B cell (primary cell): ENCODE measurements at regions not wholly inside any gene's neighbourhood (a gene's known extent, or its start where the extent isn't known, plus 50 kb on each side); places are given as distances from the start of the nearest gene placed in this dataset.

ENCODE experiments used
- ATAC-seq: fragments of 200-7000 bp; cut with Tn5 transposase; one replicate; pipeline ENCODE4 v1.10.0; 2021; ENCODE audit warnings: low read depth, mild to moderate bottlenecking, moderate number of reproducible peaks, moderate library complexity
- CTCF ChIA-PET: fragments of 350-600 bp; sonication (Branson Sonifier 250); formaldehyde crosslinking; loops from one replicate; lab custom pipeline; 2021; ENCODE audit warnings: antibody characterized with exemption, inconsistent platforms; lab: Charles Lee
- POLR2A ChIA-PET: fragments of 350-600 bp; sonication (Branson Sonifier 250); formaldehyde crosslinking; loops from one replicate; lab custom pipeline; 2021; ENCODE audit warnings: antibody characterized with exemption; lab: Charles Lee
- DNase-seq: peaks from one replicate; pipeline ENCODE4 v3.0.0; 2013
- H2AFZ ChIP-seq: 2 replicates; pipeline ENCODE4 v1.6.1; 2012; ENCODE audit warnings: mild to moderate bottlenecking, low read depth, low read length; ENCODE audit not compliant: insufficient read depth, poor library complexity, severe bottlenecking
- H3K27ac ChIP-seq, 2 donors: 1 replicate in 1 of 2; 2 replicates in 1 of 2; pipeline ENCODE4 v1.5.1; 2012 to 2013; ENCODE audit warnings: low read length in 2 of 2, mild to moderate bottlenecking in 2 of 2, moderate library complexity in 1 of 2
- H3K27me3 ChIP-seq, 4 experiments: fragments of 200-600 bp in 1 of 4; sonication (generic) in 1 of 4; replicated peaks in 1 of 4; 1 replicate in 2 of 4; 2 replicates in 2 of 4; pipeline versions ENCODE4 v1.6.1 to v1.7.0; 2013 to 2016; ENCODE audit warnings: low read length in 3 of 4, mild to moderate bottlenecking in 2 of 4, mixed read lengths in 1 of 4, moderate library complexity in 1 of 4; ENCODE audit not compliant: insufficient read depth in 4 of 4, control insufficient read depth in 3 of 4; ENCODE audit errors: control extremely low read depth in 1 of 4
- H3K36me3 ChIP-seq, 2 experiments: replicated peaks in 1 of 2; 1 replicate in 1 of 2; 2 replicates in 1 of 2; pipeline versions ENCODE4 v1.6.1 to v1.7.1; 2013; ENCODE audit warnings: low read length in 1 of 2; ENCODE audit not compliant: insufficient read depth in 2 of 2, control insufficient read depth in 1 of 2; ENCODE audit errors: control extremely low read depth in 1 of 2, extremely low read depth in 1 of 2
- H3K4me1 ChIP-seq, 2 donors: fragments of 200-600 bp in 1 of 2; sonication (generic) in 1 of 2; 1 replicate in 1 of 2; 2 replicates in 1 of 2; pipeline versions ENCODE4 v1.5.1 to v1.6.1; 2013 to 2017; ENCODE audit warnings: low read length in 2 of 2; ENCODE audit not compliant: control insufficient read depth in 2 of 2, insufficient read depth in 2 of 2
- H3K4me2 ChIP-seq: replicated peaks from 2 replicates; pipeline ENCODE3; 2012; ENCODE audit warnings: mild to moderate bottlenecking, low read depth, low read length; ENCODE audit not compliant: poor library complexity, severe bottlenecking
- H3K4me3 ChIP-seq, 5 experiments: fragments of 200-600 bp in 1 of 5; sonication (generic) in 1 of 5; 1 replicate in 3 of 5; 2 replicates in 2 of 5; pipeline versions ENCODE4 v1.5.1 to v1.7.0; 2011 to 2016; ENCODE audit warnings: low read length in 4 of 5, mild to moderate bottlenecking in 4 of 5, low read depth in 2 of 5, control low read depth in 1 of 5, moderate library complexity in 1 of 5; ENCODE audit not compliant: insufficient read depth in 1 of 5; ENCODE audit errors: control extremely low read depth in 1 of 5, extremely low read depth in 1 of 5
- H3K79me2 ChIP-seq: fragments of 200-600 bp; sonication (generic); one replicate; pipeline ENCODE4 v1.6.0; 2016; ENCODE audit warnings: low read length; ENCODE audit not compliant: control insufficient read depth, insufficient read depth
- H3K9ac ChIP-seq: fragments of 200-600 bp; sonication (generic); 2 replicates; pipeline ENCODE4 v1.6.1; 2017; ENCODE audit warnings: mild to moderate bottlenecking, low read length, moderate library complexity
- H3K9me3 ChIP-seq, 3 donors: one replicate each; pipeline versions ENCODE4 v1.6.1 to v1.7.1; 2013; ENCODE audit warnings: low read length in 2 of 3; ENCODE audit not compliant: control insufficient read depth in 2 of 3, insufficient read depth in 1 of 3; ENCODE audit errors: control extremely low read depth in 1 of 3
- H4K20me1 ChIP-seq: 2 replicates; pipeline ENCODE4 v1.6.0; 2012; ENCODE audit warnings: mild to moderate bottlenecking, low read length; ENCODE audit not compliant: insufficient read depth, control insufficient read depth, poor library complexity, severe bottlenecking
- H3K27ac Mint-ChIP-seq: one replicate; pipeline ENCODE4 v1.8.0; 2021; ENCODE audit warnings: mixed read lengths
- H3K27me3 Mint-ChIP-seq: one replicate; pipeline ENCODE4 v1.8.0; 2021; ENCODE audit warnings: mixed read lengths
- H3K4me1 Mint-ChIP-seq: one replicate; pipeline ENCODE4 v1.8.0; 2021; ENCODE audit warnings: mixed read lengths
- H3K4me3 Mint-ChIP-seq: one replicate; pipeline ENCODE4 v1.8.0; 2021; ENCODE audit warnings: mixed read lengths
- H3K9me3 Mint-ChIP-seq: one replicate; pipeline ENCODE4 v1.8.0; 2022; ENCODE audit warnings: mixed read lengths; ENCODE audit not compliant: insufficient read depth
- EZH2 ChIP-seq: IDR thresholded peaks from 2 replicates; pipeline ENCODE4 v1.6.1; 2012; ENCODE audit warnings: borderline replicate concordance, low read depth, mild to moderate bottlenecking, moderate library complexity, low read length; ENCODE audit not compliant: insufficient read depth, poor library complexity, severe bottlenecking
- WGBS: methylation state at CpG from one replicate; pipeline ENCODE4 v1.1.5; 2013; ENCODE audit warnings: missing lambda C conversion rate; ENCODE audit not compliant: insufficient coverage; 5-methylcytosine and 5-hydroxymethylcytosine counted together
- intact Hi-C: fragments of 100-400 bp; cut with micrococcal nuclease; formaldehyde crosslinking; loops from one replicate; pipeline ENCODE4 v1.10.0; 2022
- TF ChIP-seq, protein P1 (sequence below): fragments of 200-600 bp; IDR thresholded peaks from one replicate; pipeline ENCODE4 v1.8.0; 2022; ENCODE audit warnings: antibody characterized with exemption, mild to moderate bottlenecking

DNA sequence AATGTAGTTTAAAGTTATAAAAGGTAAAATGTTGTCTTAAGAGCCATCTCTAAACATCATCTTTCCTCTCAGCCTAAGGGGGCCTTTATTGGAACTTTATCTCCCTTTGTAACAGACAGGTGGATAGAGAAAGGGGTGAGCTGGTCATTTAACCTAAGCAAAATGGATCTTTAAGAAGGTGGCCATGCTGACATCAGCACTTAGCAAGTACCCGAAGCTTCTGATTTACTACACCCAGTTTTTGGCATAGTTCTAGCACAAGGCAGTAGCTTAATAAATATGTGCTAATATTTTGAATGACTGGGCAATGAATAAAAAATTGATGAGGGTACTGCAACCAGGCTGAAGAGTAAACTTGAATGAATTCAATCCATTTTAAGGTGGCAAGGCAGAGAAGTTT is 172.7 kb downstream of the GABRG1 start:
- H3K27ac Mint-ChIP-seq: no peak overlapping the region
- H3K9me3 Mint-ChIP-seq: peaks cover 6% of the 10 kb centered on the region
- H3K9me3 ChIP-seq: no peaks in the 10 kb centered on the region
- H3K4me2 ChIP-seq: no peak overlapping the region
- no peaks in the 10 kb centered on the region for H3K79me2 ChIP-seq
- no CpG with 5 or more reads among the region's 1 CpG for WGBS
- H3K36me3 ChIP-seq: no peaks in the 10 kb centered on the region
- H3K9ac ChIP-seq: no peak overlapping the region
- H3K4me1 ChIP-seq: no peaks in the 10 kb centered on the region
- no peak overlapping the region for H3K4me3 ChIP-seq
- ATAC-seq (no peak), DNase-seq (no peak)
- no peaks in the 10 kb centered on the region for H3K27me3 ChIP-seq
- H3K27ac ChIP-seq: no peak overlapping the region
- no peak overlapping the region for H2AFZ ChIP-seq
- ChIA-PET POLR2A (no interaction called here), CTCF (no interaction called here)
- TF ChIP-seq EZH2: no peak
- TF ChIP-seq, protein P1, sequence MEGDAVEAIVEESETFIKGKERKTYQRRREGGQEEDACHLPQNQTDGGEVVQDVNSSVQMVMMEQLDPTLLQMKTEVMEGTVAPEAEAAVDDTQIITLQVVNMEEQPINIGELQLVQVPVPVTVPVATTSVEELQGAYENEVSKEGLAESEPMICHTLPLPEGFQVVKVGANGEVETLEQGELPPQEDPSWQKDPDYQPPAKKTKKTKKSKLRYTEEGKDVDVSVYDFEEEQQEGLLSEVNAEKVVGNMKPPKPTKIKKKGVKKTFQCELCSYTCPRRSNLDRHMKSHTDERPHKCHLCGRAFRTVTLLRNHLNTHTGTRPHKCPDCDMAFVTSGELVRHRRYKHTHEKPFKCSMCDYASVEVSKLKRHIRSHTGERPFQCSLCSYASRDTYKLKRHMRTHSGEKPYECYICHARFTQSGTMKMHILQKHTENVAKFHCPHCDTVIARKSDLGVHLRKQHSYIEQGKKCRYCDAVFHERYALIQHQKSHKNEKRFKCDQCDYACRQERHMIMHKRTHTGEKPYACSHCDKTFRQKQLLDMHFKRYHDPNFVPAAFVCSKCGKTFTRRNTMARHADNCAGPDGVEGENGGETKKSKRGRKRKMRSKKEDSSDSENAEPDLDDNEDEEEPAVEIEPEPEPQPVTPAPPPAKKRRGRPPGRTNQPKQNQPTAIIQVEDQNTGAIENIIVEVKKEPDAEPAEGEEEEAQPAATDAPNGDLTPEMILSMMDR: no peak
- H4K20me1 ChIP-seq: no peaks in the 10 kb centered on the region
- H3K4me1 Mint-ChIP-seq: no peaks in the 10 kb centered on the region
- no peaks in the 10 kb centered on the region for H3K27me3 Mint-ChIP-seq
- intact Hi-C loops: no loop called here
- H3K4me3 Mint-ChIP-seq: no peak overlapping the region

DNA sequence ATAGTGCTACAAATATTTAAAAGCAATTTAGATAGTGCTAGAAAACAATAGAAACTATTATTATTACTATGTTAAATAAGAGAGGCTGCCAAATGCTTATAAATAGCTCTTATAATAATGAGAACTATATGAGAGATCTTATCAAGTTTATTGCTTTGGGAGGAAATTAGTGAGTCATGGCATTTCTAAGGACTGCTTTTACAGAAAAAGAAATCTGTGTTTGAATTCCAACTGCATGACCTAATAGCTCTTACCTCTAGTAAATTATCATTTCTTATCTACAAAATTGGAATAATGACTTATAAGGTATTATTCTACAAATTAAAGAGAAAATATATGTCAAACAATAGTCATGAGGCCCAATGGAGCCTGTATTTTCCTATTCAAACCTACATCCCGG is 177.2 kb downstream of the GABRG1 start:
- H3K9me3 Mint-ChIP-seq: peaks cover 6% of the 10 kb centered on the region
- no peaks in the 10 kb centered on the region for H3K27me3 Mint-ChIP-seq
- DNase-seq (no peak), ATAC-seq (no peak)
- H3K4me3 Mint-ChIP-seq: no peak overlapping the region
- Histone ChIP-seq H3K9ac (no peak overlapping the region), H3K9me3 (no peaks in the 10 kb centered on the region), H2AFZ (no peak overlapping the region), H3K36me3 (no peaks in the 10 kb centered on the region), H3K79me2 (no peaks in the 10 kb centered on the region), H3K27me3 (no peaks in the 10 kb centered on the region), H3K4me3 (no peak overlapping the region), H3K4me1 (no peaks in the 10 kb centered on the region), H3K27ac (no peak overlapping the region), H4K20me1 (no peaks in the 10 kb centered on the region), H3K4me2 (no peak overlapping the region)
- no peaks in the 10 kb centered on the region for H3K4me1 Mint-ChIP-seq
- TF ChIP-seq, protein P1: no peak
- no peak for TF ChIP-seq EZH2
- CTCF ChIA-PET: no interaction called here
- intact Hi-C loops: no loop called here
- 80% methylated on average over 1 of the region's 1 CpG for WGBS
- POLR2A ChIA-PET: no interaction called here
- H3K27ac Mint-ChIP-seq: no peak overlapping the region
